B cell (primary cell): ENCODE measurements at regions not wholly inside any gene's neighbourhood (a gene's known extent, or its start where the extent isn't known, plus 50 kb on each side); places are given as distances from the start of the nearest gene placed in this dataset.

Experiments
- CTCF ChIP-seq: fragments of 200-600 bp; IDR thresholded peaks from one replicate; pipeline ENCODE4 v1.8.0; 2022; ENCODE audit warnings: antibody characterized with exemption, mild to moderate bottlenecking
- EZH2 ChIP-seq: IDR thresholded peaks from 2 replicates; pipeline ENCODE4 v1.6.1; 2012; ENCODE audit warnings: borderline replicate concordance, low read depth, mild to moderate bottlenecking, moderate library complexity, low read length; ENCODE audit not compliant: insufficient read depth, poor library complexity, severe bottlenecking

DNA sequence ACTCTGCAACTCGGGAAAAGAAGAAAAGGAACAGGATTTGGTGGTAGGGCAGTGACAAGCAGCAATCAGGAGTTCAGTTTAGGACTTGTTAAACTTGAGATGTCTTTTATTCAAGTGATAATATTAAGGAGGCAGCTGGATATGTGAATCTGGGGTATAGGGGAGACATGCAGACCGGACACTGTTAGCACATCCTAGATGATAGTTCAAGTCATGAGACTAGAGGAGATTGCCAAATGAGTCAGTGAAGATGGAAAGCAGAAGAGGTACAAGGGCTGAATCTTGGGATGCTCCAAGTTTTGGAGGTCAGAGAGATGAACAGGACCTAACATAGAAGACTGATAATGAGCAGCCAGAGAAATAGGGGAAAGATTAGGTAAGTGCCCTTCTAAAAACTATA lies 69.5 kb upstream of the PSME4 start:
- no peak for TF ChIP-seq CTCF
- TF ChIP-seq EZH2: no peak
